ENCODE measurements at regions not wholly inside any gene's neighbourhood (a gene's known extent, or its start where the extent isn't known, plus 50 kb on each side); places are given as distances from the start of the nearest gene placed in this dataset.

GRCh38 chr4:137998666-137999429, 243.3 kb downstream of the SLC7A11 start:
- intact Hi-C loops (cut with micrococcal nuclease) = no loop called here
- Mint-ChIP-seq H3K27ac (no peak overlapping the region), H3K27me3 (ENCODE audit: low read depth) (no peaks in the 10 kb centered on the region), H3K4me3 (no peak overlapping the region), H3K4me1 (ENCODE audit: low read depth) (no peaks in the 10 kb centered on the region), H3K9me3 (peaks cover 5% of the 10 kb centered on the region), H3K36me3 (ENCODE audit: low read depth) (no peaks in the 10 kb centered on the region)
- CTCF ChIA-PET = interaction anchor here (0.6 to 1.7 kb wide), 2 partner anchors 12 to 169 kb away, joined by 3 to 6 read pairs; no protein-coding TSS in a partner anchor
- no peak for DNase-seq

DNA sequence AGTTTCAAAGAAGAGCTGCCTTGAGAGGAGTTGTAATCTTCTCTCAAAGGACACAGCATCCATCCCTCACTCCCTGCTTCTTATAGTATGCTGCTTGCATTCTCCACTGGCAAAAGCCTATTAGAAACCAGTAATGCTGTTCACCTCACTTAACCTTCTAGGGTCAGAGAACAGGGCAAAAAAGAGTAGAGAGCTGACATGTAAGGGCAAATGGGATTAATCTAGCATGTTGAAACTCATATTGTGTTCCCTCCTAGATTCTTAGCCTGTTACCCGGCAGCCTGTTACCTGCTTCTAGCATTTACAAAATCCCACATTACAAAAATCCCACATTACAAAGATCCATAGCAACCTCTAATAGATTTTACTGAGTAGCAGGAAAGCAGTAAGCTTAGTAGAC, 244.7 kb downstream of the SLC7A11 start:
- H3K4me1 Mint-ChIP-seq (ENCODE audit: low read depth) = no peaks in the 10 kb centered on the region
- DNase-seq = no peak
- intact Hi-C loops (cut with micrococcal nuclease) = no loop called here
- peaks cover 3% of the 10 kb centered on the region for H3K9me3 Mint-ChIP-seq
- CTCF ChIA-PET = interaction anchor here (1.7 kb wide), 1 partner anchor 11 kb away, joined by 6 read pairs; no protein-coding TSS in a partner anchor
- no peak overlapping the region for H3K27ac Mint-ChIP-seq
- H3K36me3 Mint-ChIP-seq (ENCODE audit: low read depth) = no peaks in the 10 kb centered on the region
- H3K27me3 Mint-ChIP-seq (ENCODE audit: low read depth) = no peaks in the 10 kb centered on the region
- H3K4me3 Mint-ChIP-seq = no peak overlapping the region

DNA sequence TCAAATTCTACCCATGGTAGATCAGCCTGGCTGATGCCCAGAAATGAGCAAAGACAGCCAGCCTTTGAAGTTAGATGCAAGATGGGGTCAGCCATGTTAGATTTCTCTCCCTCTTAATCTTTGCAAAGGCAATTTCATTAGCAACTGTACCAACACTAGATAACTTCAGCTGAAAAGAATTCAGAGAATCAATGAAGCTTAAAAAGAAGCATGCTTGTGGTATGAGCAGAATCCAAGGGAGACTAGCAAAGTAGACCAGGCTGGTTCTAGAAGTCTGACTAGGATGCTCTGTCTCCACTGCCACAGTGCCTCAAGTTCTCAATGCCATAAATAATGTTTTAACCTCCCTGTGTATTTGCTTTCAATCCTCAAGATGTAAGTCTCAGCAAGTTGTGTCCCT, 247.3 kb downstream of the SLC7A11 start:
- Mint-ChIP-seq H3K9me3 (peaks cover 3% of the 10 kb centered on the region), H3K4me1 (ENCODE audit: low read depth) (no peaks in the 10 kb centered on the region), H3K27me3 (ENCODE audit: low read depth) (no peaks in the 10 kb centered on the region), H3K36me3 (ENCODE audit: low read depth) (no peaks in the 10 kb centered on the region), H3K4me3 (no peak overlapping the region), H3K27ac (no peak overlapping the region)
- CTCF ChIA-PET = no interaction called here
- intact Hi-C loops (cut with micrococcal nuclease) = no loop called here
- no peak for DNase-seq

DNA sequence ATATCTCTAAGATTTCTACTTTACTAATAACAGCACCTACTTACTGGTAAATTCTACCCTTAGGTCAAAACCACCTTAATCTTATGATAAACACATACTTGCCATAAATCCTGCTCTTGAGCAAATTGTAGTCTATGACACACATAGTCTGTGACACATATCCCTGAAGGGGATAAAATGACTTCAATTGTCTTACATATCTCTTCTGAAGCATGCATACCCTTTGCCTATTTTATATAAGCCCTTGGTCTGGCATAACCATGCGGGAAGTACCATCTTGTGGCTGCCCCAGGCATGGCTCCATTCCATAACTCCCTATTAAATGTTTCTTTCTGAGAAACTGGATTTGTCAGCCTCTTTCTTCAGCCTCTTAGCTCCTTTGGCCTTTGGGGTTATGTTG, 248.9 kb downstream of the SLC7A11 start:
- Mint-ChIP-seq H3K4me1 (ENCODE audit: low read depth) (no peaks in the 10 kb centered on the region), H3K4me3 (no peak overlapping the region), H3K9me3 (peaks cover 3% of the 10 kb centered on the region), H3K27ac (no peak overlapping the region), H3K27me3 (ENCODE audit: low read depth) (no peaks in the 10 kb centered on the region), H3K36me3 (ENCODE audit: low read depth) (no peaks in the 10 kb centered on the region)
- intact Hi-C loops (cut with micrococcal nuclease) = no loop called here
- CTCF ChIA-PET = no interaction called here
- no peak for DNase-seq

GRCh38 chr4:137981277-137981676, 260.9 kb downstream of the SLC7A11 start:
- CTCF ChIA-PET = no interaction called here
- Mint-ChIP-seq H3K27ac (no peak overlapping the region), H3K36me3 (ENCODE audit: low read depth) (no peaks in the 10 kb centered on the region), H3K27me3 (ENCODE audit: low read depth) (no peaks in the 10 kb centered on the region), H3K4me3 (no peak overlapping the region), H3K9me3 (peaks cover 1% of the 10 kb centered on the region), H3K4me1 (ENCODE audit: low read depth) (no peaks in the 10 kb centered on the region)
- DNase-seq = no peak
- intact Hi-C loops (cut with micrococcal nuclease) = no loop called here

- H3K27me3 Mint-ChIP-seq (ENCODE audit: low read depth) = no peaks in the 10 kb centered on the region
- no peak overlapping the region for H3K4me3 Mint-ChIP-seq
- peaks cover 1% of the 10 kb centered on the region for H3K9me3 Mint-ChIP-seq
- H3K27ac Mint-ChIP-seq = no peak overlapping the region
- DNase-seq = no peak
- H3K4me1 Mint-ChIP-seq (ENCODE audit: low read depth) = no peaks in the 10 kb centered on the region
- H3K36me3 Mint-ChIP-seq (ENCODE audit: low read depth) = no peaks in the 10 kb centered on the region
- CTCF ChIA-PET = no interaction called here
- intact Hi-C loops (cut with micrococcal nuclease) = no loop called here
Observed at GRCh38 chr4:137980641-137981040, 261.5 kb downstream of the SLC7A11 start.

GRCh38 chr4:137979938-137980337, 262.2 kb downstream of the SLC7A11 start:
- H3K36me3 Mint-ChIP-seq (ENCODE audit: low read depth) = no peaks in the 10 kb centered on the region
- no peak for DNase-seq
- no peaks in the 10 kb centered on the region for H3K4me1 Mint-ChIP-seq (ENCODE audit: low read depth)
- CTCF ChIA-PET = no interaction called here
- no peak overlapping the region for H3K27ac Mint-ChIP-seq
- H3K4me3 Mint-ChIP-seq = no peak overlapping the region
- H3K27me3 Mint-ChIP-seq (ENCODE audit: low read depth) = no peaks in the 10 kb centered on the region
- peaks cover 3% of the 10 kb centered on the region for H3K9me3 Mint-ChIP-seq
- intact Hi-C loops (cut with micrococcal nuclease) = no loop called here

DNA sequence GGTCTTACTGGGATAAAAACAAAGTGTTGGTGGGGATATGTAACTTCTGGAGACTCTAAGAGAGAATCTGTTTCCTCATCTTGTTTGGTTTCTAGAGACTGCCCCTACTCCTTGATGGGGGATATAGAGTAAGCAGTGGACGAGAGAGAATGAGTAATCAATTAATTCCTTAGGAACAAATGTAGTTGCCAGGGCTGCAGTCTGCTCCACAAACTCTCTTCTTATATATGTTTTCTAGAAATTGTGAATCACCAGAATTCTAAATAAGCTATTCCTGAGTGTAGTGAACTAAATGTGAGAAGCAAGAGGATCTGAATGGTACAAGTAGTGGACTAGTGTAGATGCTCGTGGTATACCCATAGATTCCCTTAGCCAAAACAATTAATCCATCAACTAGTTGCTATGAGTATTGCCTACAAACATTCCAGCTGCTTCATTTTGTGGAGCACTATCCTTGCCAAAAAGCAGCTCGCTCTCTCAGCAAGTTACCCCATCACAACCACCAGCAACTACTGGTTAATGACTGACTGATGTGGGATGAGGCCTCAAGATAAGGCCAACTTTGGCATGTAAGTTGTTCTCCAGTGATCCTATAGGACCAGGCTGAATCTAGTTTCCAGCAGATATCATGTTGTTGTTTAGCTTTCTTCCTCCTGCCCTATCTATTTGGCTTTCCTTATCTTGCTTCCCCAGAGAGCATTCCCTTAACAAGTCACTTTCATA, 273.0 kb downstream of the SLC7A11 start:
- intact Hi-C loops (cut with micrococcal nuclease) = no loop called here
- Mint-ChIP-seq H3K36me3 (ENCODE audit: low read depth) (no peaks in the 10 kb centered on the region), H3K27ac (no peak overlapping the region), H3K9me3 (peaks cover 2% of the 10 kb centered on the region), H3K4me3 (no peak overlapping the region), H3K27me3 (ENCODE audit: low read depth) (no peaks in the 10 kb centered on the region), H3K4me1 (ENCODE audit: low read depth) (no peaks in the 10 kb centered on the region)
- DNase-seq = no peak
- CTCF ChIA-PET = no interaction called here

- H3K4me1 Mint-ChIP-seq (ENCODE audit: low read depth) = no peaks in the 10 kb centered on the region
- no peaks in the 10 kb centered on the region for H3K36me3 Mint-ChIP-seq (ENCODE audit: low read depth)
- CTCF ChIA-PET = no interaction called here
- peaks cover 2% of the 10 kb centered on the region for H3K9me3 Mint-ChIP-seq
- no peak overlapping the region for H3K4me3 Mint-ChIP-seq
- no peak for DNase-seq
- H3K27me3 Mint-ChIP-seq (ENCODE audit: low read depth) = no peaks in the 10 kb centered on the region
- intact Hi-C loops (cut with micrococcal nuclease) = no loop called here
- no peak overlapping the region for H3K27ac Mint-ChIP-seq
Observed at GRCh38 chr4:137967480-137968190, 274.5 kb downstream of the SLC7A11 start.

- no peak overlapping the region for H3K4me3 Mint-ChIP-seq
- CTCF ChIA-PET = no interaction called here
- peaks cover 2% of the 10 kb centered on the region for H3K9me3 Mint-ChIP-seq
- no peaks in the 10 kb centered on the region for H3K27me3 Mint-ChIP-seq (ENCODE audit: low read depth)
- H3K27ac Mint-ChIP-seq = no peak overlapping the region
- intact Hi-C loops (cut with micrococcal nuclease) = no loop called here
- DNase-seq = no peak
- no peaks in the 10 kb centered on the region for H3K4me1 Mint-ChIP-seq (ENCODE audit: low read depth)
- no peaks in the 10 kb centered on the region for H3K36me3 Mint-ChIP-seq (ENCODE audit: low read depth)
Observed at GRCh38 chr4:137966504-137966903, 275.6 kb downstream of the SLC7A11 start.

DNA sequence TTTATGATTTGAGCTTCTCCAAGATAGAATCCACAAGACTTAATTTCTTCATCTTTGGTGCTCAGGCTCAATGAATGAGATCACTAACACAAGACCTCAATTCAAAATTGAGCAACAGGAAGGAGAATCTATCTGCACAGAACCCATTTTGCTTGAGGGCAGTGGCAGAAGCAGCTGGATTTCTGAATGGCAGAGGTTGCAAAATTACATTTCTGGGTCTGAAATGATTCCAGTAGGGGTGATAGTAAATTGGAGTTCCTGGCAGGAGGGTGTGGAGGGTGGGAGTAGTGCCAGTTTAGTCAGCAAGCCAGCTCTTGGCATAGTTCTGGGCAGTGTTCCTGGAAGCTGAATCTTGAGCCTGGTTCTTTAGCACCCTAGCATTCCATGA, 281.1 kb downstream of the SLC7A11 start:
- Mint-ChIP-seq H3K36me3 (ENCODE audit: low read depth) (no peaks in the 10 kb centered on the region), H3K4me1 (ENCODE audit: low read depth) (no peaks in the 10 kb centered on the region), H3K27ac (no peak overlapping the region), H3K27me3 (ENCODE audit: low read depth) (no peaks in the 10 kb centered on the region), H3K9me3 (no peaks in the 10 kb centered on the region), H3K4me3 (no peak overlapping the region)
- DNase-seq = no peak
- intact Hi-C loops (cut with micrococcal nuclease) = no loop called here
- CTCF ChIA-PET = no interaction called here

DNA sequence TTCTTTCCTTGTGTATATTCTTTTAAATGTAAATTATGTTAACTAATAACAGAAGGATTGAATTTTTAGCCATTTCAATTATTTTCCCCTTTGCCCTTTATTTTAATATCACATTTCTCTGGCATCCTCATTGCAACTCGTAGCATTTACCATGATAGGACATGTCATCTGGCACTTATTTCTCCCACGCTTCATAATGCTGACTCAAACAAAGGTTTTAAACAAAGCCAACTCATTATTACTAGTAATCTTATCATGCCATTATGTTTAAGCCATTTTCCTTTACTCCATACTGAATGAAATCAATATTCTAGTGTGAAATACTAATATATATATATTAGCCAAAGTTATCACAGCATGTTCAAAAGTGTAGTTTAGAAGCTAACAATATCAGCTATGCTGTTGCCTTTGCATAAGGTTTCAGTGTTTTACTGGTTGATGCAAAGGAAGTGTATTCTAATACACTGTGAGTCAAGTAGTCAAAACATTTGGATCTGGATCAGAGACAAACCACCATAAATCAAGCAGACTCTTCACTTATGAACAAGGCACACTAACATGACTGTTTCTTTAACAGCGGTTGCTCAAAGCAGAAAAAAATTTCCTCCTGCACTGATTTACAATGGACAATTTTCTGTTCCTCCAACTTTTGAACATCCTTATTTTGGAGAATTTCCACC, 281.6 kb downstream of the SLC7A11 start:
- H3K36me3 Mint-ChIP-seq (ENCODE audit: low read depth) = no peaks in the 10 kb centered on the region
- H3K27ac Mint-ChIP-seq = no peak overlapping the region
- no peaks in the 10 kb centered on the region for H3K27me3 Mint-ChIP-seq (ENCODE audit: low read depth)
- H3K4me1 Mint-ChIP-seq (ENCODE audit: low read depth) = no peaks in the 10 kb centered on the region
- DNase-seq = no peak
- CTCF ChIA-PET = no interaction called here
- H3K4me3 Mint-ChIP-seq = no peak overlapping the region
- intact Hi-C loops (cut with micrococcal nuclease) = no loop called here
- no peaks in the 10 kb centered on the region for H3K9me3 Mint-ChIP-seq

All from activated naive CD4-positive, alpha-beta T cell treated with anti-CD3 and anti-CD28 coated beads for 36 hours (primary cell).